B cell (primary cell): ENCODE measurements at regions not wholly inside any gene's neighbourhood (a gene's known extent, or its start where the extent isn't known, plus 50 kb on each side); places are given as distances from the start of the nearest gene placed in this dataset.

Experiments used
- ATAC-seq: fragments of 200-7000 bp; cut with Tn5 transposase; one replicate; pipeline ENCODE4 v1.10.0; 2021; ENCODE audit warnings: low read depth, mild to moderate bottlenecking, moderate number of reproducible peaks, moderate library complexity
- CTCF ChIA-PET: fragments of 350-600 bp; sonication (Branson Sonifier 250); formaldehyde crosslinking; loops from one replicate; lab custom pipeline; 2021; ENCODE audit warnings: antibody characterized with exemption, inconsistent platforms; lab: Charles Lee
- POLR2A ChIA-PET: fragments of 350-600 bp; sonication (Branson Sonifier 250); formaldehyde crosslinking; loops from one replicate; lab custom pipeline; 2021; ENCODE audit warnings: antibody characterized with exemption; lab: Charles Lee
- DNase-seq: peaks from one replicate; pipeline ENCODE4 v3.0.0; 2013
- H2AFZ ChIP-seq: 2 replicates; pipeline ENCODE4 v1.6.1; 2012; ENCODE audit warnings: mild to moderate bottlenecking, low read depth, low read length; ENCODE audit not compliant: insufficient read depth, poor library complexity, severe bottlenecking
- H3K27ac ChIP-seq, 2 donors: 1 replicate in 1 of 2; 2 replicates in 1 of 2; pipeline ENCODE4 v1.5.1; 2012 to 2013; ENCODE audit warnings: low read length in 2 of 2, mild to moderate bottlenecking in 2 of 2, moderate library complexity in 1 of 2
- H3K27me3 ChIP-seq, 4 experiments: fragments of 200-600 bp in 1 of 4; sonication (generic) in 1 of 4; replicated peaks in 1 of 4; 1 replicate in 2 of 4; 2 replicates in 2 of 4; pipeline versions ENCODE4 v1.6.1 to v1.7.0; 2013 to 2016; ENCODE audit warnings: low read length in 3 of 4, mild to moderate bottlenecking in 2 of 4, mixed read lengths in 1 of 4, moderate library complexity in 1 of 4; ENCODE audit not compliant: insufficient read depth in 4 of 4, control insufficient read depth in 3 of 4; ENCODE audit errors: control extremely low read depth in 1 of 4
- H3K36me3 ChIP-seq, 2 experiments: replicated peaks in 1 of 2; 1 replicate in 1 of 2; 2 replicates in 1 of 2; pipeline versions ENCODE4 v1.6.1 to v1.7.1; 2013; ENCODE audit warnings: low read length in 1 of 2; ENCODE audit not compliant: insufficient read depth in 2 of 2, control insufficient read depth in 1 of 2; ENCODE audit errors: control extremely low read depth in 1 of 2, extremely low read depth in 1 of 2
- H3K4me1 ChIP-seq, 2 donors: fragments of 200-600 bp in 1 of 2; sonication (generic) in 1 of 2; 1 replicate in 1 of 2; 2 replicates in 1 of 2; pipeline versions ENCODE4 v1.5.1 to v1.6.1; 2013 to 2017; ENCODE audit warnings: low read length in 2 of 2; ENCODE audit not compliant: control insufficient read depth in 2 of 2, insufficient read depth in 2 of 2
- H3K4me2 ChIP-seq: replicated peaks from 2 replicates; pipeline ENCODE3; 2012; ENCODE audit warnings: mild to moderate bottlenecking, low read depth, low read length; ENCODE audit not compliant: poor library complexity, severe bottlenecking
- H3K4me3 ChIP-seq, 5 experiments: fragments of 200-600 bp in 1 of 5; sonication (generic) in 1 of 5; 1 replicate in 3 of 5; 2 replicates in 2 of 5; pipeline versions ENCODE4 v1.5.1 to v1.7.0; 2011 to 2016; ENCODE audit warnings: low read length in 4 of 5, mild to moderate bottlenecking in 4 of 5, low read depth in 2 of 5, control low read depth in 1 of 5, moderate library complexity in 1 of 5; ENCODE audit not compliant: insufficient read depth in 1 of 5; ENCODE audit errors: control extremely low read depth in 1 of 5, extremely low read depth in 1 of 5
- H3K79me2 ChIP-seq: fragments of 200-600 bp; sonication (generic); one replicate; pipeline ENCODE4 v1.6.0; 2016; ENCODE audit warnings: low read length; ENCODE audit not compliant: control insufficient read depth, insufficient read depth
- H3K9ac ChIP-seq: fragments of 200-600 bp; sonication (generic); 2 replicates; pipeline ENCODE4 v1.6.1; 2017; ENCODE audit warnings: mild to moderate bottlenecking, low read length, moderate library complexity
- H3K9me3 ChIP-seq, 3 donors: one replicate each; pipeline versions ENCODE4 v1.6.1 to v1.7.1; 2013; ENCODE audit warnings: low read length in 2 of 3; ENCODE audit not compliant: control insufficient read depth in 2 of 3, insufficient read depth in 1 of 3; ENCODE audit errors: control extremely low read depth in 1 of 3
- H4K20me1 ChIP-seq: 2 replicates; pipeline ENCODE4 v1.6.0; 2012; ENCODE audit warnings: mild to moderate bottlenecking, low read length; ENCODE audit not compliant: insufficient read depth, control insufficient read depth, poor library complexity, severe bottlenecking
- H3K27ac Mint-ChIP-seq: one replicate; pipeline ENCODE4 v1.8.0; 2021; ENCODE audit warnings: mixed read lengths
- H3K27me3 Mint-ChIP-seq: one replicate; pipeline ENCODE4 v1.8.0; 2021; ENCODE audit warnings: mixed read lengths
- H3K4me1 Mint-ChIP-seq: one replicate; pipeline ENCODE4 v1.8.0; 2021; ENCODE audit warnings: mixed read lengths
- H3K4me3 Mint-ChIP-seq: one replicate; pipeline ENCODE4 v1.8.0; 2021; ENCODE audit warnings: mixed read lengths
- H3K9me3 Mint-ChIP-seq: one replicate; pipeline ENCODE4 v1.8.0; 2022; ENCODE audit warnings: mixed read lengths; ENCODE audit not compliant: insufficient read depth
- EZH2 ChIP-seq: IDR thresholded peaks from 2 replicates; pipeline ENCODE4 v1.6.1; 2012; ENCODE audit warnings: borderline replicate concordance, low read depth, mild to moderate bottlenecking, moderate library complexity, low read length; ENCODE audit not compliant: insufficient read depth, poor library complexity, severe bottlenecking
- WGBS: methylation state at CpG from one replicate; pipeline ENCODE4 v1.1.5; 2013; ENCODE audit warnings: missing lambda C conversion rate; ENCODE audit not compliant: insufficient coverage; 5-methylcytosine and 5-hydroxymethylcytosine counted together
- intact Hi-C: fragments of 100-400 bp; cut with micrococcal nuclease; formaldehyde crosslinking; loops from one replicate; pipeline ENCODE4 v1.10.0; 2022
- TF ChIP-seq, protein P1 (sequence below): fragments of 200-600 bp; IDR thresholded peaks from one replicate; pipeline ENCODE4 v1.8.0; 2022; ENCODE audit warnings: antibody characterized with exemption, mild to moderate bottlenecking

DNA sequence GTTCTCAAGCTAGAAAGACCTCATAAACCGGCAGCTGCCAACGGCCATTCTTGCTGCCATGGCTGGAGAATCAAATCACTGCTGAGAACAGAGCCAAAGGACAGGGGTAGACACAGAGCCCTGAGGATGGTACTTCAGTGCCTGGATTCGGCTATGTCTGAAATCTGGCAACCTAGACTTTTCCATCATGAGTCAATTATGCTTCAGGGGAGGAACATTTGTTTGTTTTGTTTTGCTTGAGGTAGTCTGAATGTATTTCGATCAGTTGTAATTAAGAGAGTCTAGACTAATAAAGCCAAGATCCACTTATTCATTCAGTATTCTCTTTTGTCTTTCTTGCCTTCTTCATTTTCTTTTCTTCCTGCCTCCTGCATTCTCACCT is 122.8 kb upstream of the SH3BP4 start:
- no peak overlapping the region for H3K4me2 ChIP-seq
- H3K4me3 ChIP-seq: no peak overlapping the region
- H3K27ac ChIP-seq: no peak overlapping the region
- CTCF ChIA-PET: no interaction called here
- Mint-ChIP-seq H3K4me3 (no peak overlapping the region), H3K27me3 (peaks cover 5% of the 10 kb centered on the region), H3K9me3 (no peaks in the 10 kb centered on the region), H3K27ac (no peak overlapping the region), H3K4me1 (no peaks in the 10 kb centered on the region)
- H3K36me3 ChIP-seq: no peaks in the 10 kb centered on the region
- H2AFZ ChIP-seq: no peak overlapping the region
- intact Hi-C loops: no loop called here
- 85% methylated on average over 3 of the region's 4 CpGs for WGBS
- H4K20me1 ChIP-seq: no peaks in the 10 kb centered on the region
- DNase-seq (no peak), ATAC-seq (no peak)
- H3K27me3 ChIP-seq: no peaks in the 10 kb centered on the region
- H3K79me2 ChIP-seq: no peaks in the 10 kb centered on the region
- TF ChIP-seq EZH2: no peak
- TF ChIP-seq, protein P1, sequence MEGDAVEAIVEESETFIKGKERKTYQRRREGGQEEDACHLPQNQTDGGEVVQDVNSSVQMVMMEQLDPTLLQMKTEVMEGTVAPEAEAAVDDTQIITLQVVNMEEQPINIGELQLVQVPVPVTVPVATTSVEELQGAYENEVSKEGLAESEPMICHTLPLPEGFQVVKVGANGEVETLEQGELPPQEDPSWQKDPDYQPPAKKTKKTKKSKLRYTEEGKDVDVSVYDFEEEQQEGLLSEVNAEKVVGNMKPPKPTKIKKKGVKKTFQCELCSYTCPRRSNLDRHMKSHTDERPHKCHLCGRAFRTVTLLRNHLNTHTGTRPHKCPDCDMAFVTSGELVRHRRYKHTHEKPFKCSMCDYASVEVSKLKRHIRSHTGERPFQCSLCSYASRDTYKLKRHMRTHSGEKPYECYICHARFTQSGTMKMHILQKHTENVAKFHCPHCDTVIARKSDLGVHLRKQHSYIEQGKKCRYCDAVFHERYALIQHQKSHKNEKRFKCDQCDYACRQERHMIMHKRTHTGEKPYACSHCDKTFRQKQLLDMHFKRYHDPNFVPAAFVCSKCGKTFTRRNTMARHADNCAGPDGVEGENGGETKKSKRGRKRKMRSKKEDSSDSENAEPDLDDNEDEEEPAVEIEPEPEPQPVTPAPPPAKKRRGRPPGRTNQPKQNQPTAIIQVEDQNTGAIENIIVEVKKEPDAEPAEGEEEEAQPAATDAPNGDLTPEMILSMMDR: no peak
- POLR2A ChIA-PET: no interaction called here
- no peaks in the 10 kb centered on the region for H3K9me3 ChIP-seq
- H3K4me1 ChIP-seq: no peaks in the 10 kb centered on the region
- H3K9ac ChIP-seq: no peak overlapping the region

DNA sequence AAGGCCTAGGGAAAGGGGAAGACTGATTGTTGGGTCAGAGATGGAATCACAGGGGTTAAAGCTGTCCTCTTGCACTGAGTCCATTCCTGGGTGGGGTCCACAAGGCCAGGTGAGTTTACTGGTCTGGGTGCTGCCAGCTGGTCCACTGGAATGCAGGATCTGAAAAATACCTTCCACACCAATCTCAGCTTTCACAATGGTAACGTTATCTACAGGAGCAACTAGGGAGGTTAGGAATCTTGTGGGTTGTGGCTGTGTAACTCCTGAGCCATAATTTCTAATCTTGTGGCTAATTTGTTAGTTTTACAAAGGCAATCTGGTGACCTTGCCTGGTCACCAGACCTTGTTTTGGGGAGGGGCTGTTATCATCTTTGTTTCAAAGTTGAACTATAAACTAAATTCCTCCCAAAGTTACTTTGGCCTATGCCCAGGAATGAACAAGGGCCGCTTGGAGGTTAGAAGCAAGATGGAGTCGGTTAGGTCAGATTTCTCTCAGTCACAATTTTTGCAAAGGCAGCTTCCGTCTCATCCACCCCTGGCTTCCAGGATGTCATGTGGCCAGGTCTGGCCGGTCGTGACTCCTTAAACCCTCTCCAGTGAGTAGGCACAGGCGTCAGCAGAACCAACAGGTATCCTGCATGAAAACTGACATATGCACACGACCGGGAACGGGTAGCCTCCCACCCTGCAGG is 123.3 kb upstream of the SH3BP4 start:
- no peaks in the 10 kb centered on the region for H3K27me3 ChIP-seq
- Mint-ChIP-seq H3K4me3 (no peak overlapping the region), H3K27ac (no peak overlapping the region), H3K27me3 (peaks cover 5% of the 10 kb centered on the region), H3K4me1 (no peaks in the 10 kb centered on the region), H3K9me3 (no peaks in the 10 kb centered on the region)
- H3K4me1 ChIP-seq: no peaks in the 10 kb centered on the region
- no peak overlapping the region for H3K27ac ChIP-seq
- H3K9me3 ChIP-seq: no peaks in the 10 kb centered on the region
- H3K9ac ChIP-seq: no peak overlapping the region
- CTCF ChIA-PET: no interaction called here
- no peak for TF ChIP-seq EZH2
- TF ChIP-seq, protein P1: no peak
- no peak overlapping the region for H2AFZ ChIP-seq
- intact Hi-C loops: no loop called here
- no peak overlapping the region for H3K4me3 ChIP-seq
- no peak overlapping the region for H3K4me2 ChIP-seq
- H4K20me1 ChIP-seq: no peaks in the 10 kb centered on the region
- no peak for ATAC-seq
- DNase-seq: no peak
- WGBS: 91% methylated on average over 9 of the region's 10 CpGs
- H3K79me2 ChIP-seq: no peaks in the 10 kb centered on the region
- no peaks in the 10 kb centered on the region for H3K36me3 ChIP-seq
- POLR2A ChIA-PET: no interaction called here
